Motor neuron (in vitro differentiated cells): ENCODE measurements at regions not wholly inside any gene's neighbourhood (a gene's known extent, or its start where the extent isn't known, plus 50 kb on each side); places are given as distances from the start of the nearest gene placed in this dataset.

ENCODE experiments used
- ATAC-seq, 8 experiments: fragments of 200-7000 bp; cut with Tn5 transposase; replicated peaks in 6 of 8; 2 replicates each; pipeline ENCODE4 v1.8.0; 2021; ENCODE audit warnings: mild to moderate bottlenecking in 8 of 8, moderate library complexity in 8 of 8
- H3K27ac ChIP-seq, 2 donors: fragments of 250-450 bp; sonication (Bioruptor Pico); 2 replicates each; pipeline ENCODE4 v1.9.0; 2021; ENCODE audit warnings: antibody characterized with exemption in 2 of 2, mild to moderate bottlenecking in 2 of 2, moderate library complexity in 1 of 2
- H3K4me1 ChIP-seq, 2 donors: fragments of 250-450 bp; sonication (Bioruptor Pico); replicated peaks in 1 of 2; 2 replicates each; pipeline ENCODE4 v1.6.1; 2021; ENCODE audit warnings: antibody characterized with exemption in 2 of 2, mild to moderate bottlenecking in 2 of 2, moderate library complexity in 1 of 2
- H3K4me3 ChIP-seq, 5 donors: fragments of 250-450 bp; sonication (Bioruptor Pico); 2 replicates each; pipeline ENCODE4 v1.9.0; 2021; ENCODE audit warnings: antibody characterized with exemption in 5 of 5, mild to moderate bottlenecking in 5 of 5, moderate library complexity in 4 of 5
- WGBS, 10 experiments: fragments of 450-650 bp; shearing (Covaris generic); methylation state at CpG; one replicate each; pipeline ENCODE4 v1.0.0; 2022; 5-methylcytosine and 5-hydroxymethylcytosine counted together
- in situ Hi-C, 9 experiments: fragments of 400-800 bp; cut with MboI; loops; one replicate each; pipeline ENCODE4 v1.15.0; 2021; ENCODE audit warnings: low sequenced_read_pairs in 9 of 9, low pct_unique_long_range_greater_than_20kb in 2 of 9; ENCODE audit not compliant: unreplicated experiment in 9 of 9

- WGBS, 10 experiments: 28 to 96% (median 80%) methylated on average over 4 to 9 of the region's 9 CpGs
- ATAC-seq: peak in 2 of 8 experiments; percentile 57 to 80
- in situ Hi-C loops: no loop called here
- Histone ChIP-seq H3K4me3 (no peak overlapping the region), H3K27ac (no peak overlapping the region), H3K4me1 (no peaks in the 10 kb centered on the region)
Measured at GRCh38 chr21:35333831-35334618, 284.9 kb upstream of the RUNX1 start.

DNA sequence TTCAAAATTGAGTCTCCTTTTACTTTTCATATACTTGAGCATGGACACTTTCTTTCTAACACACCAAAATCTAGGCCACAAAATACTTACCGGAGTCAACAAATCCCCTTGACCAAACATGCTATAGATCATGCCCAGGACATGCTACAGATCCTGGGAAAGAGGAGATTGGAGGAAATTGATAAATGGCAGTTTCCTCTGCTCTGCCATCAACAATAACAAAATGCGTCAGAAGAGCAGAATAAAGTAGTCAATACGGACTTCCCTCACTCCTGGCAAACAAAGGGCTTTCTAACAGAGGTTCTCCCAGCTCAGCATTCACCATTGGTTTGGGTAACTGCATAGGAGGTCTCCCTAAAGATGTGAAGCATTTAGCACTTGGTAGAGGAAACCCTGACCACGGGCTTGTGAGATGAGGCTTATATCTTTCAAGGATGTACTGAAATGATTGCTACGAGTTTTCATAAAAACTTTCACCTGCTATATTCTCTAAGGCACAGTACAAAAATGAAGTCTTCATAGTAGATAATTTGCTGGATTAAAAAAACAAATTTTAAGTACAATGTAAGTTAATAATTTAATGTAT, 283.8 kb upstream of the RUNX1 start:
- H3K4me3 ChIP-seq: no peak overlapping the region
- H3K27ac ChIP-seq: no peak overlapping the region
- in situ Hi-C loops: no loop called here
- ATAC-seq: no peak
- no peaks in the 10 kb centered on the region for H3K4me1 ChIP-seq
- WGBS, 10 experiments: 62 to 91% (median 82%) methylated on average over 1 to 5 of the region's 5 CpGs; no CpG with 5 or more reads in 2 of the 10 experiments

DNA sequence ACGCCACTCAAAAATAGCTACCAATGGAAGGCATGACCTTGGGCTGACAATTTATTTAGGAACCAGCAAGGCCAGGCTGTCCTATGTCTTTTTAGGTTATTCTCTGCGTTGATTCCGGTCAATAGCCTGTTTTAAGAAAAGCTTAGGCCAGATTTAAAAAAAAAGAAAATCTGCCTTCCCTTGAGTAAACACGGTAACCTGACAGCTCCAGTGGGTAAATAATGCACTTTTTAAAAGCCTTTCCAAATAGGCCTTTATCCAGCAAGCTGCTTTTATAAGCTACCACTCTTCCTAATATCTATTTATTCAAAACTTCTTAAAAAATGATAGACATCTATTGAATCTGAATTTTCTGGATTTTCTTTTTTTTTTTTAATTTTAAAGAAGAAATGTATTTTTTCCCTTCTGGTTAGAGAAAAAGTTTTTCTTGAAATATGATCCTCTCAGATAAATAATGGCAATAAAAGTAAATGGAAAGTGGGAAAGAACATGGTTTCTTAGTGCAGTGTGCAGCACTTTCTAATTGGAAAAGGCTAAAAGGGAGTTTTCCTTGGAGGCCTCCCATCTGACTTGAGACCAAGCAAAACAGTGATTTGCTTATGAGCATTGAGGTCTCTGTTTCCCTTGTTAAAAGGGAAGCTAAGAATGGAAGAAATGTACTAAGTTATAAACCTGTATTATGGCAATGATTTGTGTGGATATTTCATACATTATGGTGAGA, 281.0 kb upstream of the RUNX1 start:
- Histone ChIP-seq H3K4me1 (no peaks in the 10 kb centered on the region), H3K4me3 (no peak overlapping the region), H3K27ac (no peak overlapping the region)
- peak in 1 of 8 experiments; percentile 42 for ATAC-seq
- in situ Hi-C loops: no loop called here
- WGBS, 10 experiments: 75 to 93% (median 78%) methylated on average over 1 to 4 of the region's 4 CpGs

DNA sequence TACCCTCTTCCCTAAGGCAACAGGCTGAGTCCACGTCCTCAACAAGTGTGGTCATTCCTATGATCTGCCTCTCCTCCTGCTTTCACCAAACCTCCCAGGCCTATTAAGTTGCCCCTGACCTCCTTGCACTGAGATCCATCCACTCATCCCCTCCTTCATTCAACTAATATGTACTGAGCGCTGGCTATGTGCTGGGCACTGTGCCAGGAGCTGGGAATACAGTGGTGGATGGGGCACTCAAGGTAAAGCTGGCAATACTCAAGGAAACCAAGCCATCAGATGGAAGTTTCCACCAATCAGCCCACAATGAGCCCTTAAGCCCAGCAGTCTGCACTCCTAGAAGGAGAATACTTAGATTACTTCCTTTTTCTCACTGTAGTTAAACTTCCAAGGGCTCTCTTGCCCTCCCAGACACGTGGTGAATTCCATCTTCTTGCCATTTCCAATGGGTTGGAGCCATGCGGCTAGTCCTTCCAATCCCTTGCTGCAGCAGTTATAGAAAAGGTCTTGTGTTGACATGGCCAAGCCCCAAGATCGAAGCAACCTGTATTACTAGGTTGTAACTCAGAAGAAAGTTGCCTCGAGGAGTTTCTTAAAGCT, 279.9 kb upstream of the RUNX1 start:
- WGBS, 10 experiments: 50 to 92% (median 71%) methylated on average over 1 to 6 of the region's 6 CpGs; no CpG with 5 or more reads in 1 of the 10 experiments
- ATAC-seq: no peak
- Histone ChIP-seq H3K4me3 (no peak overlapping the region), H3K4me1 (no peaks in the 10 kb centered on the region), H3K27ac (no peak overlapping the region)
- in situ Hi-C loops: no loop called here

- Histone ChIP-seq H3K4me1 (no peaks in the 10 kb centered on the region), H3K4me3 (no peak overlapping the region), H3K27ac (no peak overlapping the region)
- 14 to 100% (median 60%) methylated on average over 1 of the region's 2 CpGs; no CpG with 5 or more reads in 5 of the 10 experiments for WGBS, 10 experiments
- ATAC-seq: peak in 3 of 8 experiments; percentile 60 to 81 (median 62)
- in situ Hi-C loops: no loop called here
Measured at GRCh38 chr21:35326677-35327076, 277.6 kb upstream of the RUNX1 start.

DNA sequence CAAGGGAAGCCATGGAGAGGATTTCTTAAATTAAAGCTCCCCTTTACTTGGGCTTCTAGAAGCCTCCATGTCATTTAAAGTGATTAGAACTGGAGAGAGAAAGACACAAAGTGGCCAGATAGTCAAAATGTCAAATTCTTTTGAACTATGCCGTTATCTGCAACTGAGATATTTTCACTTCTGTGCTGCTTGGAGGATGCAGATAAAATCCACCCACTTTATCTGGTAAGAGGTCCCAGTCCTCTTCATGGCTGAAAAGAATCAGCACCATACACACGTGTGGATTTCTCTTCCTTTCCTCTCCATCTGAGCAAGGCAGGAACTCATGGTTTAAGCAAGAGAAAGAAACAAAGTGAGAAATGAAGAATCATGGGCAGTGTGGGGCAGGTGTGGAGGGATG, 276.9 kb upstream of the RUNX1 start:
- 29 to 100% (median 82%) methylated on average over 1 to 2 of the region's 2 CpGs; no CpG with 5 or more reads in 2 of the 10 experiments for WGBS, 10 experiments
- no peak for ATAC-seq
- Histone ChIP-seq H3K27ac (no peak overlapping the region), H3K4me3 (no peak overlapping the region), H3K4me1 (no peaks in the 10 kb centered on the region)
- in situ Hi-C loops: no loop called here

DNA sequence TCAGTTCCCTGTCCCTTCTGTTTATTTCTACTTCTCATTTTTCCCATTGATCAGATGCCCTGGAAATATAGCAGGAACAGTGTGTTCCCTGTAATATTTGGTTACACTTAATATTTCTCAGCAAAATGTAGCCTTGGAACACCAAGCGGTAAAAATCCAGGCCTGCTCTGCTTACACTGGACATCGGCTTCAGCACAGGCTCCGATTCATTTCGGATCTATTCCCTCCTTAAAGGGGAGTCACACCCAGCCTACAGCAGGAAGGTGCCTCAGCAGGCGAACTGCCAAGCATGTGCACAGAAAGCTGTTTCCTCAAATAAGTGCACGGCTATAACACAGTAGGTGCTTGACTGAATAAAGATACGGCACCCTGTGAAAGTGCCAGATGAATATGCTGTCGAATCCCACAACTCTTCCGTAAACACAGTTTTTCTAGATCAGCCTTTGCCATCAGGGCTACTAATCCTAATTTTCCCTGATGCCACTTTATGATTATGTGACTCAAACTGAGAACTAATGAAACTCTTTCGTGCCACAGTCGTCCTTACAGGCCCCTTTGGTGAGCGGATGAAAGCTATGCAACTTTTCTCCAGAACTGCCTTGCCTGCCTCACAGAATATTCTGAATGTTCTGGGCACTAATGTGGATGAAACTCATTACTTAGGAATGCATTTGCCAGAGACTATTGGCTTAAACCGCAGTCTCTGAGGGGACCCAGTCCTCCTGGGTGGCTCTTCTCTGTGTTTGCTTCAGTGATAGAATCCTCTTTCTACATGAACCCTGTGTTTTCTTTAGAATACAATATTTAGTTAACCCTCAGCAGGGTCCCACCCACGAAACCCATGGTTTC, 275.5 kb upstream of the RUNX1 start:
- Histone ChIP-seq H3K4me1 (no peaks in the 10 kb centered on the region), H3K27ac (no peak overlapping the region), H3K4me3 (no peak overlapping the region)
- in situ Hi-C loops: no loop called here
- peak in 3 of 8 experiments; percentile 64 to 71 (median 67) for ATAC-seq
- 4 to 80% (median 58%) methylated on average over 4 to 13 of the region's 14 CpGs; no CpG with 5 or more reads in 1 of the 10 experiments for WGBS, 10 experiments

DNA sequence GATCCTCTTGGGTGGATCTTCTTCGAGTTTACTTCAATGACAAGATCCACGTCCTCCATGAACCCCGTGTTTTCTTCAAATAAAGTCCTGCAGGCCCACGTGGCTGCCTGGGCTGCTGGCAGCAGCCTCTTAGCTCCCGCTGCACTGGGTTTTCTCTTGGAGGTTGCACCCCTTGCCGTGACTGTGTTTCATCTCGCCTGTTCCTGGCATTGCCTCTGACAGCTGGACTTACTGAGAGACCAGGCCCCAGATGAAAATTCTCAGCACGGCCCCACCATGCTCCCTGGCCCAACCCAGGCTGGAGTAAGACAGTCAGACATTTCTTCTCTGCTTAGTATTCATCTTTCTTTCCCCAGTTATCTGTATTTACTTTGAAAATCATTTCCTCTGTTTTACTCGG, 274.8 kb upstream of the RUNX1 start:
- H3K4me3 ChIP-seq: no peak overlapping the region
- peak in 2 of 8 experiments; percentile 9 to 14 for ATAC-seq
- H3K4me1 ChIP-seq: no peaks in the 10 kb centered on the region
- 29 to 100% (median 63%) methylated on average over 1 to 9 of the region's 9 CpGs for WGBS, 10 experiments
- in situ Hi-C loops: no loop called here
- H3K27ac ChIP-seq: no peak overlapping the region

- no peaks in the 10 kb centered on the region for H3K4me1 ChIP-seq
- in situ Hi-C loops: no loop called here
- H3K4me3 ChIP-seq: no peak overlapping the region
- no peak for ATAC-seq
- no peak overlapping the region for H3K27ac ChIP-seq
- WGBS, 10 experiments: 20 to 83% (median 59%) methylated on average over 1 to 5 of the region's 8 CpGs; no CpG with 5 or more reads in 2 of the 10 experiments
Measured at GRCh38 chr21:35321322-35322200, 272.5 kb upstream of the RUNX1 start.

DNA sequence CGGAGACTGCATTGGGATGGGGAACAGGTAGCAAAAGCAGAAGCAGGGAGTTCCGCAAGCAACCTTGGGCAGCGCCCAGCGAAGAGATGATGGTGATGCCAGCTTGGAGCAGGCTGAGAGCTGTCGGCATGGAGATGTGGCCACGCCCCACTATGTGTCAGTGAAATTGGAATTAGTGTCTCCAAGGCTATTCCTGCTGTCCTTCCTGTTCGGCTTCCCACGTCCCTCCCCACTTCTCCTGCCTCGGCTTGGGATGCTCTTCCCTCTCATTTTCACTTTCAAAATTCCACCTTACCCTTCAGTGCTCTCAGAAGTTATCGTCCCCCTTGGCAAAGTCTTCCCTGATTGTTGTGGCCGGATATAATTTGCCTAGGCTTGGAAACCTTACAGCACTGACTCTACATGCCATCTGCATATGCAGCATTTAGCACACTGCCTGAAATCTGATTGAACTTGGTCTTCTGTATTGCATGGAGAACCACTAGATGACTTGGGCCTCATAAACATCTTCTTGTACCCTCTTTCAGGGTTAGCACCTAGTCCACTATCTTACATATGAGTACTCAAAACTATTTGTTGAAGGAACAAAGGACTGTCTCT, 270.7 kb upstream of the RUNX1 start:
- 7 to 100% (median 81%) methylated on average over 1 to 11 of the region's 11 CpGs; no CpG with 5 or more reads in 2 of the 10 experiments for WGBS, 10 experiments
- Histone ChIP-seq H3K27ac (no peak overlapping the region), H3K4me1 (no peaks in the 10 kb centered on the region), H3K4me3 (no peak overlapping the region)
- in situ Hi-C loops: no loop called here
- ATAC-seq: peak in 3 of 8 experiments; percentile 75 to 87 (median 83)

GRCh38 chr21:35316933-35317332, 267.8 kb upstream of the RUNX1 start:
- Histone ChIP-seq H3K27ac (no peak overlapping the region), H3K4me1 (no peaks in the 10 kb centered on the region), H3K4me3 (no peak overlapping the region)
- ATAC-seq: no peak
- in situ Hi-C loops: no loop called here
- 17 to 80% (median 64%) methylated on average over 1 to 4 of the region's 4 CpGs; no CpG with 5 or more reads in 4 of the 10 experiments for WGBS, 10 experiments
